Lower leg skin (tissue), 3 donors: ENCODE measurements at regions not wholly inside any gene's neighbourhood (a gene's known extent, or its start where the extent isn't known, plus 50 kb on each side); places are given as distances from the start of the nearest gene placed in this dataset.

ENCODE experiments used
- POLR2A ChIP-seq, 2 donors: fragments of 450-650 bp; IDR thresholded peaks; one replicate each; pipeline ENCODE4 v1.6.1; 2016 to 2017; ENCODE audit warnings: antibody characterized with exemption in 2 of 2, mild to moderate bottlenecking in 1 of 2, moderate library complexity in 1 of 2
- TF ChIP-seq, protein P1 (sequence below), 3 donors: fragments of 450-650 bp; IDR thresholded peaks; one replicate each; pipeline ENCODE4 v1.5.1; 2016; ENCODE audit warnings: antibody characterized with exemption in 3 of 3, mild to moderate bottlenecking in 3 of 3, moderate library complexity in 2 of 3

DNA sequence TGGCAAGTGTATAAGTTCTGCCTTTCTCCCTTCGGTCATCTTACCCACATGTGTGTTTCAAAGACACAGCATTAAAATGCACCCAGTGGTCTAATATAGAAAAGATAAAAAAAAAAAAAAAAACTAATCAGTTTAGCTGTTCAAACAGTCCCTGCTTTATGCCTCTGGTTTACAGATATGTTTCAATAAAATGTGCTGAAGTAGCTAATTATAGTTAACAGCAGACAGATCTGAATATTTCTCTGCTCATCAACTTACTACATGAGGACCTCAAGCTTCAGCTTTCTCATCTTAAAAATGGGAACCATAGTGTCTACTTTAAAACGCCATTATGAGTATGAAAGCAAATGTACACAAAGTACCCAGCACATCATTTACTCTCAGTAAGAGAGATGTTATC lies 280.6 kb upstream of the DEFB112 start:
- TF ChIP-seq, protein P1, sequence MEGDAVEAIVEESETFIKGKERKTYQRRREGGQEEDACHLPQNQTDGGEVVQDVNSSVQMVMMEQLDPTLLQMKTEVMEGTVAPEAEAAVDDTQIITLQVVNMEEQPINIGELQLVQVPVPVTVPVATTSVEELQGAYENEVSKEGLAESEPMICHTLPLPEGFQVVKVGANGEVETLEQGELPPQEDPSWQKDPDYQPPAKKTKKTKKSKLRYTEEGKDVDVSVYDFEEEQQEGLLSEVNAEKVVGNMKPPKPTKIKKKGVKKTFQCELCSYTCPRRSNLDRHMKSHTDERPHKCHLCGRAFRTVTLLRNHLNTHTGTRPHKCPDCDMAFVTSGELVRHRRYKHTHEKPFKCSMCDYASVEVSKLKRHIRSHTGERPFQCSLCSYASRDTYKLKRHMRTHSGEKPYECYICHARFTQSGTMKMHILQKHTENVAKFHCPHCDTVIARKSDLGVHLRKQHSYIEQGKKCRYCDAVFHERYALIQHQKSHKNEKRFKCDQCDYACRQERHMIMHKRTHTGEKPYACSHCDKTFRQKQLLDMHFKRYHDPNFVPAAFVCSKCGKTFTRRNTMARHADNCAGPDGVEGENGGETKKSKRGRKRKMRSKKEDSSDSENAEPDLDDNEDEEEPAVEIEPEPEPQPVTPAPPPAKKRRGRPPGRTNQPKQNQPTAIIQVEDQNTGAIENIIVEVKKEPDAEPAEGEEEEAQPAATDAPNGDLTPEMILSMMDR (IDR thresholded peaks at IDR 0.05): no peak
- no peak for TF ChIP-seq POLR2A (IDR thresholded peaks at IDR 0.05)
